ENCODE measurements at regions not wholly inside any gene's neighbourhood (a gene's known extent, or its start where the extent isn't known, plus 50 kb on each side); places are given as distances from the start of the nearest gene placed in this dataset.

DNA sequence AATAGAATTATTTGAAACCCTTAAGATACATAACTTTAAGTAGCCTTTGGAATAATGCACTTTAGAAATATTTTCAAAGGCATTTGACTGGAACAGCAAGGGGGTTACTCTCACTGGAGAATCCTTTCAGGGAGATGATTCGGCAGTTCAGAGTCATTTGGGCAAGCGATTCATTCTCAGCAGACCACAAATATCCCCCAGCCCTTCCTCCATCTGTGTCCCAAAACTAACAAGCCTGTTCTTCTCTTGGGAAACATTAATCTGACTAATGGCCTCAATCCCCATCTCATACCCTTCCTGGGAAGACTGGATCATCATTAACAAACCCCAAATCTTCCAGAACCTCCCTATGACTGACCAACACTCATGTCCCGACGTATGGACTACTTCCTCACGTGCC lies 65.8 kb upstream of the S1PR3 start:
- no peak for TF ChIP-seq CTCF (IDR thresholded peaks at IDR 0.05)
- TF ChIP-seq ZFX (IDR thresholded peaks at IDR 0.05; ENCODE audit: borderline replicate concordance): no peak

Measured in 22Rv1 (cell line).